Lower leg skin (tissue), 4 donors: ENCODE measurements at regions not wholly inside any gene's neighbourhood (a gene's known extent, or its start where the extent isn't known, plus 50 kb on each side); places are given as distances from the start of the nearest gene placed in this dataset.

Source experiments
- DNase-seq, 2 donors: peaks; one replicate each; pipeline ENCODE4 v3.0.0-alpha.2; 2019; ENCODE audit warnings: low spot score in 2 of 2
- H3K4me3 ChIP-seq: fragments of 200-600 bp; sonication (generic); 2 replicates; pipeline ENCODE4 v1.5.1; 2017; ENCODE audit warnings: mild to moderate bottlenecking, low read depth; ENCODE audit not compliant: poor library complexity, severe bottlenecking
- CTCF ChIP-seq, 3 donors: fragments of 450-650 bp; IDR thresholded peaks; one replicate each; pipeline ENCODE4 v1.5.1; 2016; ENCODE audit warnings: antibody characterized with exemption in 3 of 3, mild to moderate bottlenecking in 3 of 3, moderate library complexity in 2 of 3
- POLR2A ChIP-seq, 2 donors: fragments of 450-650 bp; IDR thresholded peaks; one replicate each; pipeline ENCODE4 v1.6.1; 2016 to 2017; ENCODE audit warnings: antibody characterized with exemption in 2 of 2, mild to moderate bottlenecking in 1 of 2, moderate library complexity in 1 of 2
- WGBS, 2 donors: methylation state at CpG; one replicate each; pipeline ENCODE4 v1.1.5; 2018; 5-methylcytosine and 5-hydroxymethylcytosine counted together
- intact Hi-C: fragments of 100-400 bp; cut with DNase I; formaldehyde crosslinking; loops from one replicate; pipeline ENCODE4 v1.15.0; 2023; ENCODE audit warnings: low total_unique reads

GRCh38 chr2:14547830-14548229 is 84.7 kb upstream of the LRATD1 start:
- 91 to 95% methylated on average over 1 of the region's 1 CpG for WGBS, 2 donors
- intact Hi-C loops, result no loop called here

DNA sequence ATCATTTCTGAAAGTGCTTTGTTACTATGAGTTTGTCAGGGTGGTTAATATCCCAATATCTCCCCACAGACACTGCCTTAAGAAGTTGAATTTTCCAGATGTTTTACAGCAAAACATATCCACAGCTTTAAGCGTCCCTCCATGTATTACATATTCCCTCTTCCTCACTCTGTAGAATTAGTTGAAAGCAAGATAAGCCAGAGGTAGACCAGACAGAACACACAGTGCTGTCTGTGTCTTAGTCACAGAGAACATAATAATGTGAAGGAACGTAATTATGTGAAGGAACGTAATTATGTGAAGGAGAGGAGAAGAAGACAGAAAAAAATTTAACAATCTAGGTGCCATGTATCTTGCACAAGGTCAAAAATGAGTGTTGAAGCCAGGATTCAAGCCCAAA is 81.9 kb upstream of the LRATD1 start:
- TF ChIP-seq POLR2A (IDR thresholded peaks at IDR 0.05) (no peak), CTCF (IDR thresholded peaks at IDR 0.05) (no peak)
- WGBS, 2 donors, result 74 to 84% methylated on average over 3 of the region's 3 CpGs
- intact Hi-C loops, result loop anchor here (10.0 kb wide), 1 partner anchor 1026 kb away; no protein-coding TSS in a partner anchor
- DNase-seq, result no peak
- H3K4me3 ChIP-seq, result no peak overlapping the region

More at GRCh38 chr2:14547830-14548229, 84.7 kb upstream of the LRATD1 start:
- TF ChIP-seq POLR2A (IDR thresholded peaks at IDR 0.05), result no peak
- no peak for TF ChIP-seq CTCF (IDR thresholded peaks at IDR 0.05)
- DNase-seq, result no peak
- no peak overlapping the region for H3K4me3 ChIP-seq

GRCh38 chr2:14551069-14551468 is 81.4 kb upstream of the LRATD1 start:
- no peak for DNase-seq
- H3K4me3 ChIP-seq, result no peak overlapping the region
- 92 to 93% methylated on average over 3 of the region's 3 CpGs for WGBS, 2 donors
- TF ChIP-seq POLR2A (IDR thresholded peaks at IDR 0.05), result no peak
- TF ChIP-seq CTCF (IDR thresholded peaks at IDR 0.05), result no peak
- intact Hi-C loops, result loop anchor here (10.0 kb wide), 1 partner anchor 1026 kb away; no protein-coding TSS in a partner anchor

GRCh38 chr2:14552286-14552685 is 80.2 kb upstream of the LRATD1 start:
- TF ChIP-seq CTCF (IDR thresholded peaks at IDR 0.05) (no peak), POLR2A (IDR thresholded peaks at IDR 0.05) (no peak)
- WGBS, 2 donors, result 76 to 92% methylated on average over 1 of the region's 1 CpG
- no peak for DNase-seq
- no peak overlapping the region for H3K4me3 ChIP-seq
- intact Hi-C loops, result loop anchor here (10.0 kb wide), 1 partner anchor 1027 kb away; no protein-coding TSS in a partner anchor

GRCh38 chr2:14552818-14553217 is 79.7 kb upstream of the LRATD1 start:
- H3K4me3 ChIP-seq, result no peak overlapping the region
- DNase-seq, result no peak
- intact Hi-C loops, result loop anchor here (10.0 kb wide), 1 partner anchor 1028 kb away; no protein-coding TSS in a partner anchor
- no peak for TF ChIP-seq CTCF (IDR thresholded peaks at IDR 0.05)
- TF ChIP-seq POLR2A (IDR thresholded peaks at IDR 0.05), result no peak
- WGBS, 2 donors, result 70 to 83% methylated on average over 2 of the region's 2 CpGs
